ENCODE measurements at regions not wholly inside any gene's neighbourhood (a gene's known extent, or its start where the extent isn't known, plus 50 kb on each side); places are given as distances from the start of the nearest gene placed in this dataset.

DNA sequence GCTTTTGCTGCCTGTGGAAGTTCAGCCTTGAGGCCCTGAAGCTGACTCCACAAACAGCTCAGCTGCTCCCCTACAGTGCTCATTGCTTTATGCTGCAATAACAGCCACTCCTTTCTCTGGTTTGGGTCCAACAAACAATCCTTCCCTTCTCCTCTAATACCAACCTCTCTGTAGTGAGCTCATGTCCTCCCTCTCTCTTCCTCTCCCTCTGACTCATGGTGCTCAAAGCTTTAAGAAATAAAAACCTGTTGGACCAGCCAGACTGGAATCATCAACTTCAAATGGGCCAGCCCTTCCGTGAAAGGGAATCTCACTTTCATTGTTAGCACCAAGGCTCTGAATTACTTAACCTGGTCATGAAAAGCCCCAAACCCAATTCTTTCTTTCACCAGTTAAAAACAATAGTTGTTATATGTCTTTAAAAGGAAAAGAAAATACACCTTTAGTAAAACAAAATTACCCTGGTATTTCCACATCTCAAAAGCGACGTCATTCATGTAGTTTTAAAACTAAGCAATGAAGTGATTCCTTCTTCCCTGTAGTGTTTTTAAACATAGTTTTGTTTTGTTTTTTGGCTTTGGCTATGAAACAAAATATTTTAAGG, 126.4 kb downstream of the DUSP6 start:
- TF ChIP-seq TAF1 (IDR thresholded peaks at IDR 0.05; ENCODE audit: borderline replicate concordance, low read depth, low read length): no peak
- TF ChIP-seq POLR2AphosphoS5 (IDR thresholded peaks at IDR 0.05; ENCODE audit: low read depth, low read length): no peak
- no peak for TF ChIP-seq POLR2A (IDR thresholded peaks at IDR 0.05; ENCODE audit: low read depth, low read length)

Data from GM12892 (cell line).